MM.1S (cell line): ENCODE measurements at regions not wholly inside any gene's neighbourhood (a gene's known extent, or its start where the extent isn't known, plus 50 kb on each side); places are given as distances from the start of the nearest gene placed in this dataset.

ENCODE experiments used
- EZH2 ChIP-seq: fragments of 300-600 bp; sonication (generic); optimal IDR thresholded peaks from 2 replicates; pipeline ENCODE3; 2017; ENCODE audit warnings: low read depth, mild to moderate bottlenecking, antibody characterized with exemption, low read length, mixed read lengths
- EZH2phosphoT487 ChIP-seq: fragments of 300-600 bp; sonication (generic); IDR thresholded peaks from 2 replicates; pipeline ENCODE4 v1.6.1; 2018; ENCODE audit warnings: antibody characterized with exemption, low read length
- TF ChIP-seq, protein P1 (sequence below): fragments of 300-600 bp; sonication (generic); IDR thresholded peaks from 2 replicates; pipeline ENCODE4 v1.5.1; 2016; ENCODE audit warnings: antibody characterized with exemption, low read length, mixed read lengths

DNA sequence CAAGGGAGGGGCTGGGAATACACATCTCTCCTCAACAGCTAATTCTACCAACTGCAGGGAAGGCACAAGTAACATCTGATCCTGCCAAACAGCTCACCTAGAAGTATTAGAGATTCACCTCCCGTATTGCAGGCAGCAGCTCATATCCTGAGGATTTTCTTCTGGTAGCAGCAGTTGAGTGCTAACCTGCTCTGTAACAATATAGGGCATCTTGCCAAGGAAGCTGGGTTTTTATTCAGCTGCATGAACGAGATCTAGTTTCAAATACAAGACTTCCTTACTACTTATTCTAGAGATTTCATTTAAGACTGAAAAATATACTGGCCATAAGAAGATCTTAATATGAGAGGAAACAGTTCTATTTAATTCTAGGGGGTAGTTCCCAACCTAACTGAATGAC is 261.4 kb upstream of the USP15 start:
- TF ChIP-seq, protein P1, sequence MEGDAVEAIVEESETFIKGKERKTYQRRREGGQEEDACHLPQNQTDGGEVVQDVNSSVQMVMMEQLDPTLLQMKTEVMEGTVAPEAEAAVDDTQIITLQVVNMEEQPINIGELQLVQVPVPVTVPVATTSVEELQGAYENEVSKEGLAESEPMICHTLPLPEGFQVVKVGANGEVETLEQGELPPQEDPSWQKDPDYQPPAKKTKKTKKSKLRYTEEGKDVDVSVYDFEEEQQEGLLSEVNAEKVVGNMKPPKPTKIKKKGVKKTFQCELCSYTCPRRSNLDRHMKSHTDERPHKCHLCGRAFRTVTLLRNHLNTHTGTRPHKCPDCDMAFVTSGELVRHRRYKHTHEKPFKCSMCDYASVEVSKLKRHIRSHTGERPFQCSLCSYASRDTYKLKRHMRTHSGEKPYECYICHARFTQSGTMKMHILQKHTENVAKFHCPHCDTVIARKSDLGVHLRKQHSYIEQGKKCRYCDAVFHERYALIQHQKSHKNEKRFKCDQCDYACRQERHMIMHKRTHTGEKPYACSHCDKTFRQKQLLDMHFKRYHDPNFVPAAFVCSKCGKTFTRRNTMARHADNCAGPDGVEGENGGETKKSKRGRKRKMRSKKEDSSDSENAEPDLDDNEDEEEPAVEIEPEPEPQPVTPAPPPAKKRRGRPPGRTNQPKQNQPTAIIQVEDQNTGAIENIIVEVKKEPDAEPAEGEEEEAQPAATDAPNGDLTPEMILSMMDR, result no peak
- TF ChIP-seq EZH2phosphoT487 (no peak), EZH2 (no peak)
